KMS-11 (cell line): ENCODE measurements at regions not wholly inside any gene's neighbourhood (a gene's known extent, or its start where the extent isn't known, plus 50 kb on each side); places are given as distances from the start of the nearest gene placed in this dataset.
A peak's percentile ranks its signal among the peaks of the same experiment; 100 is the strongest.

Experiments
- H2AFZ ChIP-seq: fragments of 200-600 bp; sonication (generic); 2 replicates; pipeline ENCODE4 v1.6.1; 2016; ENCODE audit warnings: antibody characterized with exemption, mixed run types, low read depth
- H3K27ac ChIP-seq: fragments of 200-600 bp; sonication (generic); 2 replicates; pipeline ENCODE4 v1.6.1; 2016; ENCODE audit warnings: mild to moderate bottlenecking, mixed run types
- H3K27me3 ChIP-seq: fragments of 200-600 bp; sonication (generic); 2 replicates; pipeline ENCODE4 v1.6.1; 2017; ENCODE audit warnings: mild to moderate bottlenecking, low read depth, mixed run types, moderate library complexity; ENCODE audit not compliant: insufficient read depth
- H3K36me3 ChIP-seq: fragments of 200-600 bp; sonication (generic); 2 replicates; pipeline ENCODE4 v1.6.1; 2017; ENCODE audit warnings: mild to moderate bottlenecking, mixed run types; ENCODE audit not compliant: insufficient read depth
- H3K4me1 ChIP-seq: fragments of 200-600 bp; sonication (generic); 2 replicates; pipeline ENCODE4 v1.6.1; 2016; ENCODE audit warnings: mild to moderate bottlenecking, low read depth, mixed run types; ENCODE audit not compliant: poor library complexity, severe bottlenecking
- H3K4me2 ChIP-seq: fragments of 200-600 bp; sonication (generic); 2 replicates; pipeline ENCODE4 v1.7.0; 2016; ENCODE audit warnings: mild to moderate bottlenecking, mixed run types
- H3K4me3 ChIP-seq: fragments of 200-600 bp; sonication (generic); IDR thresholded peaks from 2 replicates; pipeline ENCODE4 v1.6.1; 2017; ENCODE audit warnings: low read depth, low read length, mixed read lengths; ENCODE audit not compliant: insufficient read depth
- H3K79me2 ChIP-seq: fragments of 200-600 bp; sonication (generic); 2 replicates; pipeline ENCODE4 v1.6.1; 2016; ENCODE audit warnings: low read depth, mixed run types; ENCODE audit not compliant: insufficient read depth
- H3K9ac ChIP-seq: fragments of 200-600 bp; sonication (generic); 2 replicates; pipeline ENCODE4 v1.6.1; 2016; ENCODE audit warnings: mild to moderate bottlenecking, mixed run types
- H4K20me1 ChIP-seq: fragments of 200-600 bp; sonication (generic); 2 replicates; pipeline ENCODE4 v1.6.1; 2016; ENCODE audit warnings: mild to moderate bottlenecking, mixed run types; ENCODE audit not compliant: insufficient read depth
- TF ChIP-seq, protein P1 (sequence below): fragments of 200-600 bp; sonication (generic); conservative IDR thresholded peaks from 2 replicates; pipeline ENCODE4 v1.6.1; 2017; ENCODE audit warnings: low read depth, mild to moderate bottlenecking, antibody characterized with exemption, low read length, moderate library complexity, mixed read lengths

DNA sequence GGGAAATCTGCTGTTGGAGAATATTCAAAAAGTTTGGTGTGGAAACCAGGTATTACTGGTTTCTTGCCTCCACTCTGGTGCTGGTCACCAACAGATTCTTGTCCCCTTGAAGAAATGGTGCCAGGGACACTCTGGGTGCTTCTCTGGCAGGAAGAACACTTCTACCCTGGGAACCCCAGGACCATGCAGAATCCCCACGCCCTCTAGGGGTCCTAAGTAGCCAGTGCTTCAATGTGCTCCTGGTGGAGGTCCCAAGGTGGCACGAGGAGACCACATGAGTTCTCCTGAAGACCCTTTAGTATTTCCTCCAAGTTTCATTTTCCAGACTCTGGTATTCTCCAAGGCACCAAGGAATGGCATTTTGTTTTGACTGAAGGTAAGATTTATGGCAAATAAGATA is 380.6 kb downstream of the TSN start:
- Histone ChIP-seq H3K79me2 (no peaks in the 10 kb centered on the region), H4K20me1 (no peaks in the 10 kb centered on the region), H3K27me3 (no peaks in the 10 kb centered on the region), H3K4me3 (no peak overlapping the region), H3K4me1 (no peaks in the 10 kb centered on the region), H3K9ac (no peak overlapping the region), H3K27ac (no peak overlapping the region), H2AFZ (no peak overlapping the region), H3K36me3 (no peaks in the 10 kb centered on the region), H3K4me2 (no peak overlapping the region)
- TF ChIP-seq, protein P1, sequence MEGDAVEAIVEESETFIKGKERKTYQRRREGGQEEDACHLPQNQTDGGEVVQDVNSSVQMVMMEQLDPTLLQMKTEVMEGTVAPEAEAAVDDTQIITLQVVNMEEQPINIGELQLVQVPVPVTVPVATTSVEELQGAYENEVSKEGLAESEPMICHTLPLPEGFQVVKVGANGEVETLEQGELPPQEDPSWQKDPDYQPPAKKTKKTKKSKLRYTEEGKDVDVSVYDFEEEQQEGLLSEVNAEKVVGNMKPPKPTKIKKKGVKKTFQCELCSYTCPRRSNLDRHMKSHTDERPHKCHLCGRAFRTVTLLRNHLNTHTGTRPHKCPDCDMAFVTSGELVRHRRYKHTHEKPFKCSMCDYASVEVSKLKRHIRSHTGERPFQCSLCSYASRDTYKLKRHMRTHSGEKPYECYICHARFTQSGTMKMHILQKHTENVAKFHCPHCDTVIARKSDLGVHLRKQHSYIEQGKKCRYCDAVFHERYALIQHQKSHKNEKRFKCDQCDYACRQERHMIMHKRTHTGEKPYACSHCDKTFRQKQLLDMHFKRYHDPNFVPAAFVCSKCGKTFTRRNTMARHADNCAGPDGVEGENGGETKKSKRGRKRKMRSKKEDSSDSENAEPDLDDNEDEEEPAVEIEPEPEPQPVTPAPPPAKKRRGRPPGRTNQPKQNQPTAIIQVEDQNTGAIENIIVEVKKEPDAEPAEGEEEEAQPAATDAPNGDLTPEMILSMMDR, result 0 out of 2 replicates have a peak, but pooled peaks have one; percentile 16

DNA sequence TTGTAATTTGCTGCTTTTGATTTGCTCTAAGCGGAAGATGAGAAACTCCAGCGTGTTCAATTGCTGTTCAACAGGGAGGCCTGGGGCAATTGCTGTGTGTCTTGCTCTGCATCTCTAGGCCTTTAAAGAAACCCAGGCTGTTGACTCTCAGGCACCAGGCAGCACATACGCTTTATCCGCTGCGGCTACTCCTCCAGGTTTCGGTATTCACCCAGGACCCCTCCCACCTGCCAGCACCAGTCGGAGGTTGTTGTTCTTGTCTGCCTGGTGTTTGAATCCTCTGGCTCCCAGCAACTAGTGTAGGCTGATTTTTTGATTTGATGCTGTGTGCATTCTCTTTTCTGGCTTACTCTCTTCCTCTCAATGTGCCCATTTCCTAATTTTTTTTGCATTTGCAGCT is 383.1 kb downstream of the TSN start:
- Histone ChIP-seq H3K4me3 (no peak overlapping the region), H3K27ac (no peak overlapping the region), H4K20me1 (no peaks in the 10 kb centered on the region), H3K4me2 (no peak overlapping the region), H3K27me3 (no peaks in the 10 kb centered on the region), H3K79me2 (no peaks in the 10 kb centered on the region), H3K9ac (no peak overlapping the region), H3K36me3 (no peaks in the 10 kb centered on the region), H2AFZ (no peak overlapping the region), H3K4me1 (no peaks in the 10 kb centered on the region)
- TF ChIP-seq, protein P1, result no peak

DNA sequence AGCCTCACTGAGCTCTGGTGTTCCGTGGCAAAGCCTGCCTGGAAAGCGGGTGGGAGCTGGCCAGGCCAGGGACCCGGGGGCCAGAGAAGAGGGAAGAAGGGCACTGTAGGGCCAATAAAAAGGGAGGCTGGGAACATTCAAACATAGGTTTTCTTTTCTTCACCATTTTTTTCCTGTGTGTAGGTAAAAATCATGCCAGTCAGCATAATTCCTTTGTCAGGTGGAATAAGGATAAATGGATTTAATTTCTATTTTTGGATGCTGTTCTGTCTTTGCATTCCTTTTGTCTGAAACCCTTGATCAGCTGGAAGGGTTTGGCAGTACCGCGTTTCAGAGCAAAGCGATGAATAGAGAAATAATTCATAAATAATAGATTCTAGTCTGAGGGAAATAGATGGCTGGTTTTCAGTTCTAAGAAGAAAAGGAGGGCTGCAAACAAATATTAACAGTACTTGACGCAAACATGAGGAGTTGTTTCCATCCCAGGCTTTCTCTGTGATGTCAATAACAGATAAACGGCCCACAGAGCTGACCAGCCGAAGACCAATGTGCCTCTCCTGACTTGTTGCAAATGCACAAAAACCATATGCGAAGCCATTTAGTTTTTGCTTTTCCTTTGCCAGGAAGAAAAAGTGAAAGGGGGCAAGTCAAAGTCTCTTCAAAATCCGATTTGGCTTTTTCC is 384.4 kb downstream of the TSN start:
- Histone ChIP-seq H3K79me2 (no peaks in the 10 kb centered on the region), H3K27ac (no peak overlapping the region), H4K20me1 (no peaks in the 10 kb centered on the region), H3K4me2 (no peak overlapping the region), H3K4me3 (no peak overlapping the region), H3K9ac (no peak overlapping the region), H3K27me3 (no peaks in the 10 kb centered on the region), H3K36me3 (no peaks in the 10 kb centered on the region), H3K4me1 (no peaks in the 10 kb centered on the region), H2AFZ (no peak overlapping the region)
- TF ChIP-seq, protein P1, result no peak

DNA sequence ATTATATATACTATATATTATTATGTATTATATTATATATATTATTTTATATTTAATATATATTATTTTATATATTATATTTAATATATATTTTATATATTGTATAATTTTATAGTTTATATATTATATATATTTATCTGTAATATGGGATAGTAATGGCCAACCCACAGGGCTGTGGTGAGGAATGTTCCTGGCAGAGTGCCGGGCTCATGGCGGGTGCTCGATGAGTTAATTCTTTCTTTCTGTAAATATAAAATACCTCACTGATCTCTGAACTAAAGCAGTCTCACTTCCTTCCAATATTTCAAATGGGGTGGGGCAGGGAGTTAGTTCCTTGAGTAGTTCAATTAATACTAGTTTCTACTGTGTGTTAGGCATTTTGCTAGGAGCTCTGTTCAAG is 389.4 kb downstream of the TSN start:
- H3K9ac ChIP-seq, result no peak overlapping the region
- no peaks in the 10 kb centered on the region for H4K20me1 ChIP-seq
- TF ChIP-seq, protein P1, result no peak
- H3K79me2 ChIP-seq, result no peaks in the 10 kb centered on the region
- no peak overlapping the region for H3K27ac ChIP-seq
- H3K36me3 ChIP-seq, result no peaks in the 10 kb centered on the region
- no peak overlapping the region for H3K4me3 ChIP-seq
- H3K27me3 ChIP-seq, result no peaks in the 10 kb centered on the region
- no peak overlapping the region for H3K4me2 ChIP-seq
- H2AFZ ChIP-seq, result no peak overlapping the region
- no peaks in the 10 kb centered on the region for H3K4me1 ChIP-seq
